Body of pancreas (tissue), 4 donors: ENCODE measurements at regions not wholly inside any gene's neighbourhood (a gene's known extent, or its start where the extent isn't known, plus 50 kb on each side); places are given as distances from the start of the nearest gene placed in this dataset.
A peak's percentile ranks its signal among the peaks of the same experiment; 100 is the strongest.

Source experiments
- ATAC-seq: fragments of 150-250 bp; one replicate; pipeline ENCODE4 v1.9.1; 2016
- DNase-seq, 4 donors: peaks; one replicate each; pipeline ENCODE4 v3.0.0-alpha.2; 2019
- H3K27ac ChIP-seq, 4 donors: fragments of 200-600 bp; sonication (generic); 1 replicate in 3 of 4; 2 replicates in 1 of 4; pipeline versions ENCODE4 v1.5.1 to v1.6.1; 2016 to 2019; ENCODE audit warnings: mild to moderate bottlenecking in 1 of 4, mixed read lengths in 1 of 4, moderate library complexity in 1 of 4
- H3K27me3 ChIP-seq, 2 donors: fragments of 200-600 bp; sonication (generic); one replicate each; pipeline ENCODE4 v1.6.0; 2016; ENCODE audit warnings: mild to moderate bottlenecking in 1 of 2
- H3K36me3 ChIP-seq, 2 donors: fragments of 200-600 bp; sonication (generic); replicated peaks in 1 of 2; 2 replicates each; pipeline ENCODE4 v1.5.1; 2016; ENCODE audit warnings: low read depth in 2 of 2; ENCODE audit not compliant: insufficient read depth in 1 of 2
- H3K4me1 ChIP-seq: fragments of 200-600 bp; sonication (generic); one replicate; pipeline ENCODE4 v1.6.0; 2016
- H3K4me3 ChIP-seq, 2 donors: fragments of 200-600 bp; sonication (generic); 1 replicate in 1 of 2; 2 replicates in 1 of 2; pipeline ENCODE4 v1.5.1; 2016 to 2019
- H3K9me3 ChIP-seq, 3 donors: fragments of 200-600 bp; sonication (generic); 1 replicate in 2 of 3; 2 replicates in 1 of 3; pipeline ENCODE4 v1.5.1; 2016
- POLR2A ChIP-seq, 3 donors: fragments of 450-650 bp; IDR thresholded peaks; one replicate each; pipeline ENCODE4 v1.6.1; 2016; ENCODE audit warnings: antibody characterized with exemption in 3 of 3, mild to moderate bottlenecking in 2 of 3
- WGBS, 2 donors: methylation state at CpG; one replicate each; pipeline ENCODE4 v1.1.5; 2017; 5-methylcytosine and 5-hydroxymethylcytosine counted together
- intact Hi-C: fragments of 100-400 bp; cut with DNase I; formaldehyde crosslinking; loops from one replicate; pipeline ENCODE4 v1.15.1; 2023
- TF ChIP-seq, protein P1 (sequence below), 7 experiments: fragments of 450-650 bp in 4 of 7; fragments of 200-600 bp in 3 of 7; sonication (generic) in 3 of 7; IDR thresholded peaks; one replicate each; pipeline ENCODE4 v1.5.1; 2016 to 2019; ENCODE audit warnings: antibody characterized with exemption in 7 of 7

DNA sequence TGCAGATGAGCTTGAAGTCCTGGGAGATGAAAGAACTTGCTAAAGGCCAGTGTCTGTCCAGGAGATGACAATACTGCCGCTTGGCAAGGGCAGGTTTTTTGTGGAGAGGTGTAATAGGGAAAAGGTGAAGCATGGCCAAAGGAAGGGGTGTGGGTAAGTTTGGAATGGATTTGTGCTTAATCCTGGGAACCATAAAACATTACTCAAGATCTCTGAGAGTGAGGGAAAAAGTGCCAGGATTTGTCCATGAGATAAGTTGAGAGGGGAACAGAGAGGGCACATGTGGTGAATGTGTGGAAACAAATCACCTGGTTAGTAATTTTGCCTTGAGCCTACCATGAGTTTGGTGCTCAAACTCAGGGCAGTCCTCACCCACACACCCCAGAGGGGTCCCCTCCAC lies 108.8 kb upstream of the CD180 start:
- intact Hi-C loops = no loop called here
- H3K9me3 ChIP-seq = no peaks in the 10 kb centered on the region
- no peaks in the 10 kb centered on the region for H3K4me1 ChIP-seq
- no peaks in the 10 kb centered on the region for H3K36me3 ChIP-seq
- DNase-seq (no peak), ATAC-seq (no peak)
- H3K27ac ChIP-seq = no peak overlapping the region
- no peaks in the 10 kb centered on the region for H3K27me3 ChIP-seq
- 100% methylated on average over 1 of the region's 1 CpG for WGBS, 2 donors
- TF ChIP-seq, protein P1, sequence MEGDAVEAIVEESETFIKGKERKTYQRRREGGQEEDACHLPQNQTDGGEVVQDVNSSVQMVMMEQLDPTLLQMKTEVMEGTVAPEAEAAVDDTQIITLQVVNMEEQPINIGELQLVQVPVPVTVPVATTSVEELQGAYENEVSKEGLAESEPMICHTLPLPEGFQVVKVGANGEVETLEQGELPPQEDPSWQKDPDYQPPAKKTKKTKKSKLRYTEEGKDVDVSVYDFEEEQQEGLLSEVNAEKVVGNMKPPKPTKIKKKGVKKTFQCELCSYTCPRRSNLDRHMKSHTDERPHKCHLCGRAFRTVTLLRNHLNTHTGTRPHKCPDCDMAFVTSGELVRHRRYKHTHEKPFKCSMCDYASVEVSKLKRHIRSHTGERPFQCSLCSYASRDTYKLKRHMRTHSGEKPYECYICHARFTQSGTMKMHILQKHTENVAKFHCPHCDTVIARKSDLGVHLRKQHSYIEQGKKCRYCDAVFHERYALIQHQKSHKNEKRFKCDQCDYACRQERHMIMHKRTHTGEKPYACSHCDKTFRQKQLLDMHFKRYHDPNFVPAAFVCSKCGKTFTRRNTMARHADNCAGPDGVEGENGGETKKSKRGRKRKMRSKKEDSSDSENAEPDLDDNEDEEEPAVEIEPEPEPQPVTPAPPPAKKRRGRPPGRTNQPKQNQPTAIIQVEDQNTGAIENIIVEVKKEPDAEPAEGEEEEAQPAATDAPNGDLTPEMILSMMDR (IDR thresholded peaks at IDR 0.05) = no peak
- no peak for TF ChIP-seq POLR2A (IDR thresholded peaks at IDR 0.05)
- H3K4me3 ChIP-seq = no peak overlapping the region

GRCh38 chr5:67303356-67303755 lies 106.8 kb upstream of the CD180 start:
- no peaks in the 10 kb centered on the region for H3K4me1 ChIP-seq
- 72 to 76% methylated on average over 3 of the region's 3 CpGs for WGBS, 2 donors
- no peak for ATAC-seq
- H3K36me3 ChIP-seq = no peaks in the 10 kb centered on the region
- DNase-seq = no peak
- intact Hi-C loops = no loop called here
- H3K27ac ChIP-seq = no peak overlapping the region
- H3K4me3 ChIP-seq = no peak overlapping the region
- no peaks in the 10 kb centered on the region for H3K27me3 ChIP-seq
- H3K9me3 ChIP-seq = no peaks in the 10 kb centered on the region
- TF ChIP-seq, protein P1 (IDR thresholded peaks at IDR 0.05) = no peak
- TF ChIP-seq POLR2A (IDR thresholded peaks at IDR 0.05) = no peak

- TF ChIP-seq, protein P1 (IDR thresholded peaks at IDR 0.05) = no peak
- TF ChIP-seq POLR2A (IDR thresholded peaks at IDR 0.05) = no peak
- no peaks in the 10 kb centered on the region for H3K4me1 ChIP-seq
- no peak overlapping the region for H3K4me3 ChIP-seq
- 63 to 66% methylated on average over 8 of the region's 8 CpGs for WGBS, 2 donors
- no peaks in the 10 kb centered on the region for H3K36me3 ChIP-seq
- no peaks in the 10 kb centered on the region for H3K27me3 ChIP-seq
- ATAC-seq = peak; percentile 57
- H3K27ac ChIP-seq = peak overlapping the region in 1 of 4 donors; percentile 35
- no peaks in the 10 kb centered on the region for H3K9me3 ChIP-seq
- DNase-seq = peak in 3 of 4 donors; percentile 21 to 63 (median 28)
- intact Hi-C loops = no loop called here
These were observed 104.8 kb upstream of the CD180 start for GRCh38 chr5:67301285-67301903.

DNA sequence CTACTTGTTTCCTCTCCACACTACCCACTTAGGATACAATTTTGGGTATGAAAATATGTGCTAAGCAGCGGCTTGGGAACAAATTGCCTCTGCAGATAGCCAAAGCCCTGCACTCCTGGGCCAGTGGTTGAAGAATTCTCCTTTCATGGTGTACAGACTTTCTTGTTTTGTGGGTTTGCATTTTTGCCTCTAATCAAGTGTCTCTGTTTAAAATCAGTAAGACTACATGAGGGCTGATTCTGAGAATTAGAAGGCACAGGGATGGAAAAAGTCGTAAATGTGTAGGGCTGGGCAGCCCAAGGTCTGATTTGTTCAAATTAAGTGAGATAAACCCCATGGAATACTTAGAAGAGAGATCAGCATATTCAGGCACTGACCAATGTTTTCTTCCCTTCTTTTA lies 103.7 kb upstream of the CD180 start:
- H3K4me1 ChIP-seq = no peaks in the 10 kb centered on the region
- H3K27ac ChIP-seq = no peak overlapping the region
- no peaks in the 10 kb centered on the region for H3K27me3 ChIP-seq
- H3K36me3 ChIP-seq = no peaks in the 10 kb centered on the region
- H3K4me3 ChIP-seq = no peak overlapping the region
- 74 to 84% methylated on average over 2 of the region's 2 CpGs for WGBS, 2 donors
- intact Hi-C loops = no loop called here
- no peak for DNase-seq
- no peak for TF ChIP-seq POLR2A (IDR thresholded peaks at IDR 0.05)
- TF ChIP-seq, protein P1 (IDR thresholded peaks at IDR 0.05) = no peak
- H3K9me3 ChIP-seq = no peaks in the 10 kb centered on the region
- no peak for ATAC-seq

DNA sequence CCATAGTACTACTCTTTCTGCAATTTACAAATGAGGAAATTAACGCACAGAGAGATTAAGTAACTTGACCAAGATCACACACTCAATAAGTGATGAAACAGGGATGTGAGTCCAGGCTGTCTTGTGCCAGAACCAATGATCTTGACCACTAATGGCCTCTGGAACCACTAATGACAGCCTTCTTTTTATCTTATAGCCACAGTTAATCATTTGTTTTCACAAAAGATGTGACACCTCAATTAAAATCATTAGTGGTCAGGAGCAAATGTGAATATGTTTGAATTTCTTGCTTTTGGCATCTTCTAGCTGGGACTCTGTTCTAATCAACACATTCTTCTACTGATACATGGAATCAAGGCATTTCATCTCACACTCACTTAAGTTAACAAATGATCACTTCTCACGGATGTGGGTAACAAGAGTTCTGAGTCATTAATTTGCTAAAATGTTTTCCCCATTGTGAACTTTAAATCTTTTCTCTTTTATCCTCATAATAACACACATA lies 102.7 kb upstream of the CD180 start:
- H3K36me3 ChIP-seq = no peaks in the 10 kb centered on the region
- no peaks in the 10 kb centered on the region for H3K9me3 ChIP-seq
- no peak for DNase-seq
- intact Hi-C loops = no loop called here
- ATAC-seq = no peak
- no peaks in the 10 kb centered on the region for H3K4me1 ChIP-seq
- no peak overlapping the region for H3K4me3 ChIP-seq
- WGBS, 2 donors = 74 to 75% methylated on average over 2 of the region's 2 CpGs
- H3K27me3 ChIP-seq = no peaks in the 10 kb centered on the region
- no peak for TF ChIP-seq POLR2A (IDR thresholded peaks at IDR 0.05)
- TF ChIP-seq, protein P1 (IDR thresholded peaks at IDR 0.05) = no peak
- no peak overlapping the region for H3K27ac ChIP-seq
